ENCODE measurements at regions not wholly inside any gene's neighbourhood (a gene's known extent, or its start where the extent isn't known, plus 50 kb on each side); places are given as distances from the start of the nearest gene placed in this dataset.
"Not testable (repeated sequence)": the region's sequence is repeated elsewhere in the genome, so short reads cannot be mapped to it uniquely, and the experiment has no call there.

GRCh38 chrX:39779952-39780783, 317.6 kb downstream of the BCOR start:
- DNase-seq = no peak

- no peak for DNase-seq
These were observed 315.5 kb downstream of the BCOR start for GRCh38 chrX:39782276-39782675.

- no peak for DNase-seq
These were observed 309.8 kb downstream of the BCOR start for GRCh38 chrX:39787999-39788398.

GRCh38 chrX:39788521-39788920, 309.2 kb downstream of the BCOR start:
- DNase-seq = no peak

- DNase-seq = no peak
These were observed 306.1 kb downstream of the BCOR start for GRCh38 chrX:39791691-39792090.

GRCh38 chrX:39795605-39796004, 302.2 kb downstream of the BCOR start:
- DNase-seq = no peak

- no peak for DNase-seq
These were observed 300.9 kb downstream of the BCOR start for GRCh38 chrX:39796856-39797255.

GRCh38 chrX:39798488-39798887, 299.3 kb downstream of the BCOR start:
- DNase-seq = not testable (repeated sequence)

- DNase-seq = no peak
These were observed 295.4 kb downstream of the BCOR start for GRCh38 chrX:39802354-39802753.

- DNase-seq = no peak
These were observed 294.9 kb downstream of the BCOR start for GRCh38 chrX:39802908-39803307.

GRCh38 chrX:39805022-39805421, 292.7 kb downstream of the BCOR start:
- no peak for DNase-seq

GRCh38 chrX:39805825-39806224, 291.9 kb downstream of the BCOR start:
- DNase-seq = no peak

- no peak for DNase-seq
These were observed 289.3 kb downstream of the BCOR start for GRCh38 chrX:39808471-39808917.

GRCh38 chrX:39809331-39809730, 288.4 kb downstream of the BCOR start:
- DNase-seq = no peak

GRCh38 chrX:39810901-39811300, 286.9 kb downstream of the BCOR start:
- no peak for DNase-seq

GRCh38 chrX:39811376-39811775, 286.4 kb downstream of the BCOR start:
- DNase-seq = no peak

- no peak for DNase-seq
These were observed 284.0 kb downstream of the BCOR start for GRCh38 chrX:39813631-39814277.

- no peak for DNase-seq
These were observed 283.4 kb downstream of the BCOR start for GRCh38 chrX:39814391-39814790.

GRCh38 chrX:39815631-39816030, 282.1 kb downstream of the BCOR start:
- DNase-seq = no peak

- DNase-seq = no peak
These were observed 280.7 kb downstream of the BCOR start for GRCh38 chrX:39816871-39817731.

- DNase-seq = no peak
These were observed 279.8 kb downstream of the BCOR start for GRCh38 chrX:39817754-39818470.

- no peak for DNase-seq
These were observed 279.0 kb downstream of the BCOR start for GRCh38 chrX:39818750-39819149.
